Retinal pigment epithelial cell (primary cell): ENCODE measurements at regions not wholly inside any gene's neighbourhood (a gene's known extent, or its start where the extent isn't known, plus 50 kb on each side); places are given as distances from the start of the nearest gene placed in this dataset.

Experiments
- DNase-seq: peaks from one replicate; pipeline ENCODE4 v3.0.0-alpha.2; 2010; ENCODE audit warnings: low read depth
- H3K4me3 ChIP-seq: 2 replicates; pipeline ENCODE4 v1.5.1; 2011; ENCODE audit warnings: mild to moderate bottlenecking, low read length, control low read depth, moderate library complexity
- CTCF ChIP-seq: conservative IDR thresholded peaks from 2 replicates; pipeline ENCODE4 v1.5.1; 2011; ENCODE audit warnings: low read depth, low read length, control low read depth, inconsistent platforms

- TF ChIP-seq CTCF, result no peak
- no peak overlapping the region for H3K4me3 ChIP-seq
- no peak for DNase-seq
Observed at GRCh38 chr18:77530732-77531131, 281.1 kb downstream of the GALR1 start.

- H3K4me3 ChIP-seq, result no peak overlapping the region
- DNase-seq, result no peak
- no peak for TF ChIP-seq CTCF
Observed at GRCh38 chr18:77539860-77540259, 290.2 kb downstream of the GALR1 start.

- DNase-seq, result no peak
- no peak for TF ChIP-seq CTCF
- no peak overlapping the region for H3K4me3 ChIP-seq
Observed at GRCh38 chr18:77544792-77545191, 295.1 kb downstream of the GALR1 start.

- DNase-seq, result no peak
- no peak for TF ChIP-seq CTCF
- no peak overlapping the region for H3K4me3 ChIP-seq
Observed at GRCh38 chr18:77547757-77548156, 298.1 kb downstream of the GALR1 start.

GRCh38 chr18:77548790-77549420, 299.3 kb downstream of the GALR1 start:
- H3K4me3 ChIP-seq, result no peak overlapping the region
- no peak for DNase-seq
- no peak for TF ChIP-seq CTCF

GRCh38 chr18:77550625-77551024, 301.0 kb downstream of the GALR1 start:
- H3K4me3 ChIP-seq, result no peak overlapping the region
- TF ChIP-seq CTCF, result no peak
- DNase-seq, result no peak

GRCh38 chr18:77551055-77551454, 301.4 kb downstream of the GALR1 start:
- no peak for DNase-seq
- H3K4me3 ChIP-seq, result no peak overlapping the region
- no peak for TF ChIP-seq CTCF
